ENCODE measurements at regions not wholly inside any gene's neighbourhood (a gene's known extent, or its start where the extent isn't known, plus 50 kb on each side); places are given as distances from the start of the nearest gene placed in this dataset.

DNA sequence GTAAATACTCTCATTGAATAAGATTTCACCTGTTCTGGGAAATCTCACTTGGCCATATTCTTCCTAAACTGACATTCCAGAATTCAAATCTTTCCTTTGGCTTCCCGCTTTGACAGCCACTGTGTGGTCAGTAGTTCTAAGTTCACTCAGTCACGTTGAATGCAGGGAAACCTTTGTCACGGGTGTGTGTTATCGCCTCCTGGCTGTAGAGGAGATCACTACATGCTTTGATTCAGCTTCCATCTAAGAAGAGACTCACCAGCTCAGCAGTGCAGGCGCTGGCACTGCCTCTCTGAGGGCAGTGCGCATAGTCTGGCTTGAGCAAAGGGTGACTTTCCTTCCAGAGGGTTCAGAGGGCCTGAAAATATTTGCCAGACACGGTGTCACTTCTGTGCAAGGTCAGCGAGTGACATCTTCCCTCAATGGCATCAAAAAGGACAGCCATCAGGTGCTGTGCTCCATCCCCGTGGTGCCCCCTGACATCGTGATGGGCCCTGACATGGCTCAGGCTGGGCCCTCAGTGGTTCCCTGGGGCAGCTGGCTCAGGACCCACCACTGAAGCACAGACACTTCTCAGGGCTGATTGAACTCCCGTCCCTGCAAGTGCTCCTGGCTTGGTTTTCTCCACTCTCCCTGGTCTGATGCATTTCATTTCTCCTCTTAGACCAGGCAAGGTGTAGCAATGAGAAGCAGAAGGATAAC, 635.4 kb upstream of the ARGLU1 start:
- ATAC-seq, result peak; percentile 54; the same call in 2 of the 3 replicates

GRCh38 chr13:107202371-107203023, 634.6 kb upstream of the ARGLU1 start:
- no peak for ATAC-seq
- TF ChIP-seq CREB5 (CRISPR knock-in tag; IDR thresholded peaks at IDR 0.05; ENCODE audit: low read depth) (no peak), ISL1 (CRISPR knock-in tag; IDR thresholded peaks at IDR 0.05) (no peak), TCF4 (CRISPR knock-in tag; IDR thresholded peaks at IDR 0.05; ENCODE audit: borderline replicate concordance) (no peak), ZNF8 (CRISPR knock-in tag; IDR thresholded peaks at IDR 0.05) (no peak), ZFP3 (CRISPR knock-in tag; IDR thresholded peaks at IDR 0.05) (no peak), ZNF565 (CRISPR knock-in tag; conservative IDR thresholded peaks at IDR 0.05; ENCODE audit: low read depth) (no peak)

More for the DNA sequence above, 635.4 kb upstream of the ARGLU1 start:
- TF ChIP-seq RARB (CRISPR knock-in tag; IDR thresholded peaks at IDR 0.05) (no peak), BACH2 (CRISPR knock-in tag; IDR thresholded peaks at IDR 0.05; ENCODE audit: borderline replicate concordance) (no peak), PATZ1 (CRISPR knock-in tag; IDR thresholded peaks at IDR 0.05; ENCODE audit: borderline replicate concordance) (no peak), TOX (CRISPR knock-in tag; IDR thresholded peaks at IDR 0.05; ENCODE audit: borderline replicate concordance) (no peak), ZC3H10 (CRISPR knock-in tag; IDR thresholded peaks at IDR 0.05) (no peak), ARNTL (CRISPR knock-in tag; IDR thresholded peaks at IDR 0.05; ENCODE audit: borderline replicate concordance, low read depth) (no peak)
- TF ChIP-seq, protein P1, sequence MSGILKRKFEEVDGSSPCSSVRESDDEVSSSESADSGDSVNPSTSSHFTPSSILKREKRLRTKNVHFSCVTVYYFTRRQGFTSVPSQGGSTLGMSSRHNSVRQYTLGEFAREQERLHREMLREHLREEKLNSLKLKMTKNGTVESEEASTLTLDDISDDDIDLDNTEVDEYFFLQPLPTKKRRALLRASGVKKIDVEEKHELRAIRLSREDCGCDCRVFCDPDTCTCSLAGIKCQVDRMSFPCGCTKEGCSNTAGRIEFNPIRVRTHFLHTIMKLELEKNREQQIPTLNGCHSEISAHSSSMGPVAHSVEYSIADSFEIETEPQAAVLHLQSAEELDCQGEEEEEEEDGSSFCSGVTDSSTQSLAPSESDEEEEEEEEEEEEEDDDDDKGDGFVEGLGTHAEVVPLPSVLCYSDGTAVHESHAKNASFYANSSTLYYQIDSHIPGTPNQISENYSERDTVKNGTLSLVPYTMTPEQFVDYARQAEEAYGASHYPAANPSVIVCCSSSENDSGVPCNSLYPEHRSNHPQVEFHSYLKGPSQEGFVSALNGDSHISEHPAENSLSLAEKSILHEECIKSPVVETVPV (CRISPR knock-in tag; IDR thresholded peaks at IDR 0.05), result no peak

- ATAC-seq, result no peak
- TF ChIP-seq, protein P1 (CRISPR knock-in tag; IDR thresholded peaks at IDR 0.05), result no peak
- TF ChIP-seq ZNF565 (CRISPR knock-in tag; conservative IDR thresholded peaks at IDR 0.05; ENCODE audit: low read depth), result no peak
- TF ChIP-seq ARNTL (CRISPR knock-in tag; IDR thresholded peaks at IDR 0.05; ENCODE audit: borderline replicate concordance, low read depth), result no peak
- no peak for TF ChIP-seq GLIS3 (CRISPR knock-in tag; IDR thresholded peaks at IDR 0.05)
Measured at GRCh38 chr13:107200491-107200890, 632.6 kb upstream of the ARGLU1 start.

DNA sequence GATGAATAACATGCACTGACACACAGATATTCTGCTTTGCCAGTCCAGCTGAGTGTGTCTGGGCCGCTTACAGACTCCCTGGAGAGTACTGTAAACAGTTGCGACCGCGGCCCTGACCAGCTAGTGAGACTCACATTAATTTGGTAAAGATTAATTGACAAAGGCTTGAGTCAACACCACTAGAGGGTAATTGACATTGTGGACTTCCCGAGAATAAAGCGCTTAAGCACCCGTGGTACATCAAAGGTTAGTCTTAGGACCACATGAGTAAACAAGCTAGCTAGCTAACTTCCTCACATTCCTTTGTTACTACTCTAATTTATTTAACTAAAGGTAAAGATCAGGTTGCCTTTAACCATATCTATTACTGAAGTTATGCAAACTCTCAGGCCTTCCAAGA, 624.4 kb upstream of the ARGLU1 start:
- TF ChIP-seq, protein P2, sequence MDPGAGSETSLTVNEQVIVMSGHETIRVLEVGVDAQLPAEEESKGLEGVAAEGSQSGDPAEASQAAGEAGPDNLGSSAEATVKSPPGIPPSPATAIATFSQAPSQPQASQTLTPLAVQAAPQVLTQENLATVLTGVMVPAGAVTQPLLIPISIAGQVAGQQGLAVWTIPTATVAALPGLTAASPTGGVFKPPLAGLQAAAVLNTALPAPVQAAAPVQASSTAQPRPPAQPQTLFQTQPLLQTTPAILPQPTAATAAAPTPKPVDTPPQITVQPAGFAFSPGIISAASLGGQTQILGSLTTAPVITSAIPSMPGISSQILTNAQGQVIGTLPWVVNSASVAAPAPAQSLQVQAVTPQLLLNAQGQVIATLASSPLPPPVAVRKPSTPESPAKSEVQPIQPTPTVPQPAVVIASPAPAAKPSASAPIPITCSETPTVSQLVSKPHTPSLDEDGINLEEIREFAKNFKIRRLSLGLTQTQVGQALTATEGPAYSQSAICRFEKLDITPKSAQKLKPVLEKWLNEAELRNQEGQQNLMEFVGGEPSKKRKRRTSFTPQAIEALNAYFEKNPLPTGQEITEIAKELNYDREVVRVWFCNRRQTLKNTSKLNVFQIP (CRISPR knock-in tag; IDR thresholded peaks at IDR 0.05; ENCODE audit: borderline replicate concordance, low read depth), result no peak
- no peak for TF ChIP-seq SNAI2 (CRISPR knock-in tag; IDR thresholded peaks at IDR 0.05)
- no peak for ATAC-seq

- TF ChIP-seq TSHZ2 (CRISPR knock-in tag; IDR thresholded peaks at IDR 0.05) (no peak), ZC3H10 (CRISPR knock-in tag; IDR thresholded peaks at IDR 0.05) (0 out of 2 replicates have a peak, but pooled peaks have one; percentile 11), GLIS3 (CRISPR knock-in tag; IDR thresholded peaks at IDR 0.05) (no peak), SNAI2 (CRISPR knock-in tag; IDR thresholded peaks at IDR 0.05) (no peak), TOX (CRISPR knock-in tag; IDR thresholded peaks at IDR 0.05; ENCODE audit: borderline replicate concordance) (peak; percentile 77; the same call in 1 of the 2 replicates)
- ATAC-seq, result peak; percentile 70
Measured at GRCh38 chr13:107190065-107190464, 622.1 kb upstream of the ARGLU1 start.
